RPMI7951 (cell line): ENCODE measurements at regions not wholly inside any gene's neighbourhood (a gene's known extent, or its start where the extent isn't known, plus 50 kb on each side); places are given as distances from the start of the nearest gene placed in this dataset.

Source experiments
- DNase-seq: peaks from one replicate; pipeline ENCODE4 v3.0.0-alpha.2; 2012; ENCODE audit warnings: low read depth

DNA sequence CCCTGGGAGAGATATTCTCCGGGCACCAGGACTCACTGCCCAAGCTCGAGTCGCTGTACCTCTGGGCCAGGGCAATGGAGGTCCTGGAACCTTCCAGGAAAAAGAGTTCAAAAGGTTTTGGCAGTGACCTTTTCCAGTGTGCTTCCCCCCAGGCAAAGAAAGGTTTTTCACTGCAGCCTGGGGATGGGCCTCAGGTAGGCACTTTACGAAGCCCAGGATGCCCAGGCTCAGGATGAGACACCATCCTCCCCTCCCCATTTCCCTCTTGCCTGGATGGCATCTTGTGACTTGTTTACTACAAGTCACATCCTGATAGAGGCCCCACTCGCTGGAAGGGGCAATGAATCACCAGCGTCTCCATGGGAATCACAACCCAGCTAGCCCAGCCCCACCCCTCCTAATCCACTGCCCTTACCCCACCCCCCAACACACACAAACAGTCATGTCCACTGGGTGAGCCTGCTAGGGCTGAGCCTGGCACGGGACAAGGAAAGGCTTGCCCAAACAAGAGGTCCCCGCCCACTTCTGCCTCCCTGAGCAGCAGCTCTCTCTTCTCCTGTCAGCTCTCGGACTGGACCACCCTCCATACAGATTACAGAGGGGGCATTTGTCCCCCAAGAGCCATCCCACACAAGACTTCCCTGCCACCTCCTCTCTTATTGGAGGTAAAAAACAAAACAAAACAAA lies 93.8 kb upstream of the SMNDC1 start:
- peak; percentile 95 for DNase-seq

- DNase-seq = peak; percentile 87
Measured at GRCh38 chr10:110399106-110399964, 94.6 kb upstream of the SMNDC1 start.

DNA sequence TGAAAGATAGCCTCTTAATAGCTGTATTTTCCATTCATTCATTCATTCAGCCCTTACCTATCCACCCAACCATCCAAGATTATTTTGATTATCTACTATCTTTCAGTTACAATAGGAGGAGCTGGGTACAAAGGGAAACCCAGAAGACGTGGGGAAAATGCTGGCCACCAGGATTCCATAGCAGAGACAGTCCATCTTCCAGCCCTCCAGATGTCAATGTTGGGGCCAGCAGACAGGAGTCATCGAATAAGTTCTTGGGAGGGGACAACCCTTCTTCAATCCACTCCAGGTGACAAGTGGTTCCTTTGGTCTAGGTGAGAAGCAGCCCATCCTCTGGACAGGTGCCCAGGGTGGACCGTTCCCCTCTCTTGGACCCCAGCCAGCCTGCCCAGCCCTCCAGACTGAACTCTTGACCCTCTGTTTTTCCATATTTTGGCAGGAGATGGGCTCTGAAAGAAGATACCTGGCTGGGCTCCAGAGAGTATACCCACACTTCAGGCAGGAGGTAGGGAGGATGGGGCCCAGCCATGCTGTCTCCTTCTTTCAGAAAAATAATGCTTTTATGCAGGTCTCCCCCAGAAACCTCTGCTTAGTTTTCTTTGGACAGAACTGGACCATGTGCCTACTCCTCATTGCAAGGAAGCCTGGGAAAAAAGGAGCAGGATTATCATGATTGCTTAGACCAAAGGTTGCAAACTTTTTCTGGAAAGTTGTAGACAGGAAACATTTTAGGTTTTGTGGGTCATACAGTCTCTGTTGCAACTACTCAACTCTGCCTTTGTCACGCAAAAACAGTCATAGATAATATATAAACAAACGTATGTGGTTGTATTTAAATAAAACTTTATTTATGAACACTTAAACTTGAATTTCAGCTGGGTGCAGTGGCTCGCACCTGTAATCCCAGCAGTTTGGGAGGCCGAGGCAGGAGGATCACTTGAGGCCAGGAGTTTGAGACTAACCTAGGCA lies 95.5 kb upstream of the SMNDC1 start:
- DNase-seq = no peak

- DNase-seq = no peak
Measured at GRCh38 chr10:110401401-110402076, 96.2 kb upstream of the DUSP5 start.

DNA sequence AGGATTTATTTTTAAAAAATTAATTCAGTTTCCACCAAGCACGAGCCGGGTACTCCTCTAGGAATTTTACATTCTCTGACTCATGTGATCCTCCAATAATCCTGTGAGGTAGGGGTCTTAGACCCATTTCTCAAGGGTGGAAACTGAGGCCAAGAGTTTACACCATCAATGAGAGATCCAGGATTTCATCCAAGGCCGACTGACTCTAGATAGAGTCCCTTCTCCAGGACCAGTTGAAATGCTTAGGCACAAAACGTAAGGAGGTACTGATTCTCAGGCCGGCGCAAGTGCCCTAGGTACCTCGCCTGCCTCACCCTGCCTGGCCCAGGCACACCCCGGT lies 95.7 kb upstream of the DUSP5 start:
- DNase-seq = no peak

- no peak for DNase-seq
Measured at GRCh38 chr10:110403593-110403992, 94.1 kb upstream of the DUSP5 start.

GRCh38 chr10:110404413-110404812 lies 93.3 kb upstream of the DUSP5 start:
- no peak for DNase-seq

DNA sequence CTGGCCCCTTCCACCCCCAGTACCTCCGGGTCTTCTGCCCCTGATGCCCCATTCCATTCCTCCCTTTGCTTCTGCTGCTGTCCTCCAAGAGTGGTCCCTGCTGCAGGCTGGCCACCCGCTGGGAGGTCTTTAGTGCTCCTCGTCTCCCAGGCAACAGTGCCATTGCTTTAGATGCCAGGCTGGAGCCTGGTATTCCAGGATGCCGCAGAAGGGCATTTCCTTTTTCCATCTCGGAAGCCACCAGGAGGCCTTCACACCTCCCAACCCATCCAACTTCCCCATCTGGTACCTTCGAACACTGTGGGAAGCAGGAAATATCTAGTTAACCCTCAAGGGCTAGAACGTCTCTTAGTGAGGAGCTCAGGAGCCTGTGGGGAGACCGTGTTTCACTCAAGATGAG lies 92.9 kb upstream of the DUSP5 start:
- DNase-seq = no peak

GRCh38 chr10:110405380-110405779 lies 92.3 kb upstream of the DUSP5 start:
- DNase-seq = no peak

DNA sequence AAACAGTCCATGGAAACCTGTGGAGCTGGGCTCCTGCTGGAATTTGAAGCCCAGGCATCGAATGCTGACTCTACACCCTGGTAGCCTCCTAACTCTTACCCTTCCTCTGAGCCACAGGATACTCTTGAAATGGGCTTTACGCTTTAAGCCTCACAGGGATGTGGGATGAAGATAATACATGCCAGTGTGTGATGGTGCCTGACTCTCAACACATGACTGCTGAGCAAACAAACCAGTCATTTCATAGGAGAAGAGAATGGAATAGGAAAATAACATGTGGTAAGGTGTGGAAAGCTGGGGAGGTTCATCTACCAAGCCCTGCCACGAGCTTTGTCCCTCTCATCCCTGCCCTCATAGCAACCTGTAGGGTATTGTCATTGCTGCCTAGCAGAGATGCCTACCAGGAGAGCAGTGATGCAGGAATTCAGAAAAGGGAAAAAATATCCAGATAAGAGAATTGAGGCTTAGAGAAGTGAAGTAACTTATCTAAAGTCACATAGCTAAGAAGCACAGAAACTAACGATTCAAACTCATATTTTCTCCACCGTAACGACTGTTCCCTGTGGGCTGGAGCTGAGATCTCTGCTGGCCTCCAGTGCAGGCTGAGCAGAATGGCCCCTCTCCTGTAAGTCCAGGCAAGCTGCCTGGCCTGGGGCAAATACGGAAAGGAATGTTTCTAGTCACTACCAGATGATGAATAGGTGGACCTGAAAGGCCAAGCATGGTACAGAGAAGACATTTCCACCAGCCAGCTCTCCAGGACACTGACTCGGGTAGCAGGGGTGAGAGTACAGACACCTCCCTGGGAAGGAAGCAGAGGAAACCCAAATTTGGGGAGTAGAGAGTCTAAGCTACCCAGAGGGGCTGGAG lies 90.2 kb upstream of the DUSP5 start:
- DNase-seq = peak; percentile 51

DNA sequence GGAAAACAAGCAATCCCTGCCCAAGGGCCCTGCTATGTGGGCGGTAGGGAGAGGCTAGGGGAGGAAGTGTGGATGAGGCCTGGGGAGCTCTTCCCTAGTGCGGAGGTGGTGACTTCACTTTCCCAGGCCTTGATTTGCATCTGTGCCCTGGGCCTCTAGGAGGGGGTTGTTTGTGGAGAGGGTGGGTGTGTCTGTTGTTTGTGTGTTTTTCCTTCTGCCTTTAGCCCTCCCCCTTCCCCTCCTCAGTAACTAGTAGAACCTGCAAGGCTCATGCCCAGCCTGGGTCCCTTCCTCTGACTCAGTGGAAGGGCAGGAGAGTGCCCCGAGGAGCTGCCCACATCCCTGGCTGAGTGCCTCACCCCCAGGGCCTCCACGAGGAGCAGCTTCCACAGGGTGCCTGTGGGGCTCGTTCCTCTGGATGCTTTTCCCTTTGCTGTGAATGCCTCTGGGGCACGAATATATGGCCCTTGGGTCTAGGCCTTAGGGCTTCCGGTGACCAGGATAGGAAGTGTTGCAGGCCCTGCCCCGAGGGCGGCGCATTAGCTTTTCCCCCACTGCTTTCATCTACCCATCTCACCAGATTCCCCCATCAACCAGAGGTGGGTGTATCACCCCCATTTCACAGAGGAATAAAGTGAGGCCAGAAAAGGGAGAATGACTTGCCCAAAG lies 89.4 kb upstream of the DUSP5 start:
- peak; percentile 71 for DNase-seq

DNA sequence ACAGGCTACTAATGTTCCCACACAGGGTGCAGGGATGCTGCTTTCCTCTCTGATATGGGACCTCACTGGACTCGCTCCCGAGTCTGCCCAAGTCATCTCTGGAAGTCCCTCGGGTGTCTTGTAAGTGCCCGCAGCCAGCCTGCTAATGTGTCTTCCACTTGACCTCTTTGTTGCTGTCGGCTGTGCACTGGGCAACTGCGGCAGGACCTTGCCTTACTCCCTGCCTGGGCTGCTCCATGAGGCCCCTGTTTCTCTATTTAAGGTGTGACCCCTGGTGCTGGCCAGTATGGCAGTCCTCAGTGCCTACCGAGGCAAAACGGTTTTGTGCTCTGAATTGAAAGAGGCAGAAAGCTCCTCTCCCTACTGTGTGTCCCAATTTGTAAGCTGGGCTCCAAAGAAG lies 88.8 kb upstream of the DUSP5 start:
- no peak for DNase-seq

GRCh38 chr10:110409488-110409887 lies 88.2 kb upstream of the DUSP5 start:
- no peak for DNase-seq

DNA sequence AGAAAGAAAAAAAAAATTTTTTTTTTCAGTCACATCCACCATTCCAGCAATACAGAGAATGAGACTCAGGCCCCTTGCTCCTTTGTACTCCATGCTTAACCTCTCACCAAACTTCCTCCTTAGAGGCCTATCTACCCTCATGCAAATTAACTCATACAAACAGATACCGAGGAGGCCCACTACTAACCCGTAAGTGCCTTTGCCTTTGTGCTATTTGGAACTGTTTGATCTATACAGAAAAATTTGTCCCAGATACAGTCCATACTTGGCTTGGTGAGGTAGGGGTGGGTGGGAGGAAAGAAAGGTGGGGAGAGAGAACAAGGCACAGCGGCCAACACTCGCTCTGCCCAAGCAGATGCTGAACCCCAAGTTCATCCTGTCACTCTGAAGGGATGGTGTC lies 87.8 kb upstream of the DUSP5 start:
- no peak for DNase-seq

GRCh38 chr10:110410329-110411046 lies 87.2 kb upstream of the DUSP5 start:
- DNase-seq = peak; percentile 96

DNA sequence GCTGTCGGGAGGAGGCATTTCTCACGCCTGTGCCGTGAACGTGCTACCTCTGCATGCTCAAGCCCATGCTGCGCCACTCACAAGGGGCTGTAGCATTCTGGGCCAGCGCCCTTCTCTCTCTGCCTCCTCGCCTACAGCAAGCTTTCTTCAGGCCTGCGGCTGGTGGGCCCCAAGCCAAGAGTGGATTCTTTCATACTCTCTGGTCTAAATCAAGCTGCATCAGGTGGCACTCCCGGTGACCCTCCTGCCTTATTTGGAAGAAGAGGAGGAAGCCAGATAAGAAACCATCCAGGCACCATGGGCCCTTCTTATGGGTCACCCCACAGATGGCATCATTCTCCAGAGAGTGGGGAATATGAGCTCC lies 86.7 kb upstream of the DUSP5 start:
- peak; percentile 71 for DNase-seq

GRCh38 chr10:110413049-110413783 lies 84.5 kb upstream of the DUSP5 start:
- DNase-seq = peak; percentile 32

DNA sequence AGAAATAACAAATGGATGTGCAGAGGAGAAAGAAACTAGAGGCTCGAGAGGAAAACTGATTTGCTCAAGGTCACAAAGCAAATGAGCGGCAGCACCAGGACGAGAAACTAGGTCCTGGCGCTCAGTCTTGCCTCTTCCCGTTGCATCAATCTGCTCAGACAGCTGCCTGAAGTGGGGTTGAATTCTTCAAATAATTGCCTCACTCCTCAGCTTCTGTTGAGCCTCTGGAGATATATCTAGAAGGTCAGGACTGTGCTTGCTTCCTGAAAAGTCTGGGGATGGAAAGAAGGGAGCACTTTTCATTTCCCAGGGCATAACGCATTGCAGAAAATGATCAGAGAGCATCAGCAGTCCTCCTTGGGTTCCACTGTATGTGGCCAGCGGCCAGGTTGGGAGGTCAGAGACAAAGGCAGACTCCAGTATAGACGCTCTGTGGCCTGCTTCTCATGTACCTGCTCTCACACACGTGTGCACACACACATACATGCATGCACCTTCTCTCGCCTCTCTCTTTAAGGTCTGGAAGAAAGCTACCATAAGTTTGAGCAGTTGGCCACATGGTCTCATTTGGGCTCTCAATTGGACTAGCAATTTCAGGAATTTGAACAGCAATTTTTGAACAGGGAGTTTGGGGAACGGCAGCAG lies 83.7 kb upstream of the DUSP5 start:
- no peak for DNase-seq
